Activated CD8-positive, alpha-beta memory T cell treated with anti-CD3 and anti-CD28 coated beads for 24 hours (primary cell): ENCODE measurements at regions not wholly inside any gene's neighbourhood (a gene's known extent, or its start where the extent isn't known, plus 50 kb on each side); places are given as distances from the start of the nearest gene placed in this dataset.
A peak's percentile ranks its signal among the peaks of the same experiment; 100 is the strongest.
"Not testable (repeated sequence)": the region's sequence is repeated elsewhere in the genome, so short reads cannot be mapped to it uniquely, and the experiment has no call there.

ENCODE experiments used
- DNase-seq: peaks from one replicate; pipeline ENCODE4 v3.0.0-alpha.2; 2020

DNA sequence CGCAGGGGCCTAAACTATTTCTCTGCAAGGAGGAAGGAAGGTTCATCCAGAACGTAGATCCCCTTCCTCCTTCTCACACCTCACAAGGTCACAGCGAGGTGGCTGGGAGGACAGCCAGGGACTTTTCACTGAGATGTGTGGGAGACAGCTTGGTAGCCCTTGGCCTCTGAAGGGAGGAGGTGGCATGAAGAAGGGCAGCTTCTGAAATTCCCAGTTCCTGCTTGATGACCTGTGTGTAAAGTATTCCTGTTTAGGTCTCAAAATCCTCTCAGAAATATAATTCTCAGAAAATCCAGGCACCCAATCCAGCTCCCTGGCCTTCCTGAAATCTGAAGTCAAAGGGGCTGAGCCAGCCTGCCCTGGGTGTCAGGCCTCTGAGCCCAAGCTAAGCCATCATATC is 84.9 kb upstream of the ALDH3B2 start:
- not testable (repeated sequence) for DNase-seq

DNA sequence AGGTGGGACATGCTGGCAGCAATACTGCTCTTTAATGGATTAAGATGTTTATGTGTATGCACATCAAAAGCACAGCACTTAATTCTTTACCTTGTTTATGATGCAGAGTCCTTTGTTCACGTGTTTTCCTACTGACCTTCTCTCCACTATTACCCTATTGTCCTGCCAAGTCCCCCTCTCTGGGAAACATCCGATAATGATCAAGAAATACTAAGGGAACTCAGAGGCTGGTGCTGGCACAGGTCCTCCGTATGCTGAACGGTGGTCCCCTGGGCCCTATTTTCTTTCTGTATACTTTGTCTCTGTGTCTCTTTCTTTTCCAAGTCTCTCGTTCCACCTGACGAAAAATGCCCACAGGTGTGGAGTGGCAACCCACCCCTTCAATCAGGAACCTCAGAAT is 84.0 kb upstream of the ALDH3B2 start:
- DNase-seq: not testable (repeated sequence)

DNA sequence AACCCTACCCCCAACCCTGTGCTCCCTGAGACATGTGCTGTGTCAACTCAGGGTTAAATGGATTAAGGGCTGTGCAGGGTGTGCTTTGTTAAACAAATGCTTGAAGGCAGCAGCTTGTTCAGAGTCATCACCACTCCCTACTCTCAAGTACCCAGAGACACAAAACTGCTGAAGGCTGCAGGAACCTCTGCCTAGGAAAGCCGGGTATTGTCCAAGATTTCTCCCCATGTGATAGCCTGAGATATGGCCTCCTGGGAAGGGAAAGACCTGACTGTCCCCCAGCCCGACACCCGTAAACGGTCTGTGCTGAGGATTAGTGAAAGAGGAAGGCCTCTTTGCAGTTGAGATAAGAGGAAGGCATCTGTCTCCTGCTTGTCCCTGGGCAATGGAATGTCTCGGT is 83.6 kb upstream of the ALDH3B2 start:
- DNase-seq: not testable (repeated sequence)

DNA sequence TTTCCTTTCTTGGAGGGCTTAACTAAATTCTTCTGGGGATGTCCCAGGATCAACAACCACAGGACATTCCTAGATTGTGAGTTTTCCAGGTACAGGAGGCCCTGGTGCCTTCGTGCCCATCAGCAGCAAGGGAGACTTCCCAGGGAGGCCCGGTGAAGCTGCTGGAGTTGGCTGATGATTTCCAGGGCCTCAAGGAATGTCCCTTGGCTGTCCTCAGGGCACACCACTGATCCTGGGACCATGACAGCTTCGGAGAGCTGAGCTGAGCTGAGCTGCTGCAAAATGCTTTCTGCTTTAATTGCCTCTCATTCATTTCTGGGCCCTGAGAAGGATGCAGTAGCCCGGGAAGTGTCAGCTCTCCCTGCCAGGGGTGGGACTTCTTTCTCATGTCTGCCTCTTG is 79.4 kb upstream of the ALDH3B2 start:
- not testable (repeated sequence) for DNase-seq

DNA sequence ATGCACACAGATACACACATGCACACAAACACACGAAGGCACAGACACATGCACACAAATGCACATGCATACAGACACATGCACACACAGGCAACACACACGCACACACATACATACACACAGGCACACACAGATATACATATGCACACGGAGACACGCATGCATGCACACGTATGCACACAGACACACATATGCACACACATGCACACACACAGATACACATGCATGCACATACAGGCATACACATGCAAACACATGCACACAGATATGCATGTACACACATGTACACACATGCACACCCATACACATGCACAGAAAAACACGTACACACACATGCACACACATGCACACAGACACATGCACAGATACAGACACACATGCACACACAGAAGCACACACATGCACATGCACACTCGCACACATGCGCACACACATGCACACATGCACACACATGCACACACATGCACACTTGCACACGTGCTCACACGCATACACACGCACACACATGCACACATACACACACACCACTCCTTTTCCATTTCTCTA is 70.8 kb upstream of the ALDH3B2 start:
- no peak for DNase-seq

GRCh38 chr11:67744231-67744630 is 69.8 kb upstream of the ALDH3B2 start:
- DNase-seq: not testable (repeated sequence)

GRCh38 chr11:67738231-67738630 is 63.8 kb upstream of the ALDH3B2 start:
- DNase-seq: not testable (repeated sequence)

- DNase-seq: not testable (repeated sequence)
Measured at GRCh38 chr11:67737562-67738080, 63.2 kb upstream of the ALDH3B2 start.

DNA sequence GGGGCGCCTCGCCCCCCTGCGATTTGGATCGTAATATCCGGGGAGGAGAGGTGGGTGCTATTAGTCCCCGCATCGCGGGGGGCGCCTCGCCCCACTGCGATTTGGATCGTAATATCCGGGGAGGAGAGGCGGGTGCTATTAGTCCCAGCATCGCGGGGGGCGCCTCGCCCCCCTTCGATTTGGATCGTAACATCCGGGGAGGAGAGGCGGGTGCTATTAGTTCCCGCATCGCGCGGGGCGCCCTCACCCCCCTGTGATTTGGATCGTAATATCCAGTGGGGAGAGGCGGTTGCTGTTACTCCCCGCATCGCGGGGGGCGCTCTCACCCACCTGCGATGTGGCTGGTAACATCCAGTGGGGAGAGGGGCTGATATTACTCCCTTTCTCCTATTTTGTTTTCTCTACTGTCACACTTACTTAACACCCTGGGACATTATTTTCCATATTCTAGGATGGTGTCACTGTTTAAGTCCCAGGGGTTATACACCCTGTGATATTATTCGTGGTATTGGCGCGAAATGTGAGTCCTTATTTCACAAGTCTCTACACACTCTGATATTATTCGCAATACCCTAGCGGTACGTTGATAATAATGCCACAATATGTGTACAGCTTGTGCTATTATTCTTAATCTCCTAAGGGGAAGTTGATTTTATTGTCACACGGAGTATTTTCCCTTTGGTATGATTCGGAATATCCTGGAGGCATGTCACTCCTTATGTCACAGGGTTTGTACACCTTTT is 57.8 kb upstream of the ALDH3B2 start:
- peak; percentile 70 for DNase-seq

GRCh38 chr11:67731583-67731982 is 57.2 kb upstream of the ALDH3B2 start:
- no peak for DNase-seq

DNA sequence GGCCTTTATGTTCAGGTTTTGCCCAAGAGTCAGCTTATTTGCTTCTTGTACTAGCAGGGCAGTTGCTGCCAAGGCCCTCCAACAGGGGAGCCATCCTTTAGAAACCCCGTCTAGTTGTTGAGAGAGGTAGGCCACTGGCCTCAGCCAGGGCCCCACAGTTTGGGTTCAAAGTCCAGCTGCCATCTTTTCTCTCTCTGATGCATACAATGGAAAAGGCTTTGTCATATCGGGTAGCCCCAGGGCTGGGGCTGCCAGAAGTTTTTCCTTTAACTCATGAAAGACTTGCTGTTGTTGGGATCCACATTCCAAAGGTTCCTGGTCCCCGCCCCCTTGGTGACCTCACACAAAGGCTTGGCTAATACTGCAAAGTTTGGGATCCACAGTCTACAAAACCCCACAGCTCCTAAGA is 53.7 kb upstream of the ALDH3B2 start:
- not testable (repeated sequence) for DNase-seq

DNA sequence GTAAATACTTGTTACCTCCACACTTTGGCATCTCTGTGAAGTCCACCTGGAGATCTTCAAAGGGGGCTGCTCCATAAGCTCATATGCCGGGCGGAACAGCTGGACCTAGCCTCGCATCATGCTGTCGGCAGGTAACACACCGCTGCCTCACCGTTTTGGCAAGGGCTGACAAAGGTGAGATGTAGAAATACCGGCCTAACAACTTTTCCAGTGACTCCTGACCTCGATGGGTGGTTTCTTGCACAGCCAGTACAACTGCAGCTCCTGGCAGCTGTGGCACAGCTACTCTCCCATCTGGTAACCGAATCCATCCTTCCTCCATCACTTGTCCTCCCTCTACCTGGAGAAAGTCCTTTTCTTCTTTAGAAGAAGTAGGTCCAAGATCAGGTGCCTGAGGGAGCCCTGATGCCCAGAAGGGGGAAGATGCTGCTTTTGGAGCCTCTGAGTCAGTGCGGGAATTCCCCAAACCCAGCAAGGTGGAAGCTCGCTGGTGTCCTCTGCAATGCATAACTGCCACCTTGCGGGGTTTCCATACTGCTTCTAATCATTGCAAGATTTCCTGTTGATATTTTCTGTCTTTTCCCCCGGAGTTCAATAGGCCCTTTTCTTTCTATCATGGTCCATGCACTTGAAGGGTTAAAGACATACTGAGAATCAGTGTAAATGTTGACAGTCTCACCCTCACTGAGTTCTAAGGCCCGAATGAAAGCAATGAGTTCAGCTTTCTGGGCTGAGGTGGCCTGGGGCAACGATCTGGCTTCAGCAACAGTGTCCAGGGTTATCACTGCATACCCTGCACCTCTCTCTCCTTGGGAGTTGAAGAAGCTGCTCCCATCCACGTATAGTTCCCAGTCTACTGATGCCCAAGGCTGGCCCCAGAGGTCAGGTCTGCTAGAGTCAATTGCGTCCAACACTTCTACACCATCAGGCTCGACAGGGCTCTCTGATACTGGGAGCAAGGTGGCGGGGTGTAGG is 52.9 kb upstream of the ALDH3B2 start:
- DNase-seq: not testable (repeated sequence)
